Muscle of back (tissue), 3 donors: ENCODE measurements at regions not wholly inside any gene's neighbourhood (a gene's known extent, or its start where the extent isn't known, plus 50 kb on each side); places are given as distances from the start of the nearest gene placed in this dataset.

Source experiments
- DNase-seq, 3 donors: peaks; one replicate each; pipeline versions ENCODE4 v3.0.0 to v3.0.0-alpha.2; 2013

DNA sequence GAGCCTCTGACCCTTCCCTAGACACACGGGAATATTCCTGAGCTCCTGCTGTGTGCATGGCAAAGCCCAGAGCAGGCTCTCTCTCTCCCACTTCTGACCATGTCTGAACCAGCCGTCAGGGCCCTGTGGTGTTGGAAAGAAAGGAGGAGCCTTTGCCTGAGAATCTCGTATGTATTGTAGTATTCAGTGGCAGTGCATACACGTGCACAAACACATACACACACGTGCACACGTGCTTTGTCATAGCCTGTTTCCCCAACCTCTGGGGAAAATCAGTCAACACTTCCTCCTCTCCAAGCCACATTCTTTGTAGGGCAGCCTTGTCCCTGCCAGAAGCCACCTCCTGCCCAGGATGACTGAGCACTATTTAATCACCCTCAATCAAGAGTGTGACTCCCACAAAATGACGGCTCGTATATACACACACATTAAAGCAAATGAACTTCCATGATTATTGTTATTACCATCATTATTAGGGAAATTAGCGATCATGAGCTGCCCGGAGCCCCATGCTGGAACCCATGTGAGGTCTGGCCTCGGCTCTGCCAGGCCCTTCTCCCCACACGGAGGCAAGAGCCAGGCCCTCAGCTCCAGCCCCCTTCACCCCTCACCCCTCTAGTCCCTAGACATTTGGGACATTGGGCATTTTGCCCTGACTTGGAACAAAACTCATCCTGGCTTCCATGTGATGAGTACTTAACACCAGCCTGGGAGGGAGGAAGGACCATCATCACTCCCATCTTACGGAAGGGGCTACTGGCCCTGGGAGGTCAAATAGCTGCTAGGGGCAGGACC, 331.9 kb downstream of the NPHP4 start:
- DNase-seq = peak in 1 of 3 donors; percentile 8

- no peak for DNase-seq
These were observed 332.6 kb downstream of the NPHP4 start for GRCh38 chr1:5659606-5660005.

GRCh38 chr1:5658340-5659316, 333.6 kb downstream of the NPHP4 start:
- DNase-seq = no peak

- DNase-seq = no peak
These were observed 340.0 kb downstream of the NPHP4 start for GRCh38 chr1:5651964-5652821.

GRCh38 chr1:5651473-5651872, 340.8 kb downstream of the NPHP4 start:
- DNase-seq = no peak

- no peak for DNase-seq
These were observed 341.2 kb downstream of the NPHP4 start for GRCh38 chr1:5651027-5651410.

GRCh38 chr1:5650283-5651026, 341.8 kb downstream of the NPHP4 start:
- DNase-seq = no peak

GRCh38 chr1:5649795-5650194, 342.4 kb downstream of the NPHP4 start:
- DNase-seq = no peak

DNA sequence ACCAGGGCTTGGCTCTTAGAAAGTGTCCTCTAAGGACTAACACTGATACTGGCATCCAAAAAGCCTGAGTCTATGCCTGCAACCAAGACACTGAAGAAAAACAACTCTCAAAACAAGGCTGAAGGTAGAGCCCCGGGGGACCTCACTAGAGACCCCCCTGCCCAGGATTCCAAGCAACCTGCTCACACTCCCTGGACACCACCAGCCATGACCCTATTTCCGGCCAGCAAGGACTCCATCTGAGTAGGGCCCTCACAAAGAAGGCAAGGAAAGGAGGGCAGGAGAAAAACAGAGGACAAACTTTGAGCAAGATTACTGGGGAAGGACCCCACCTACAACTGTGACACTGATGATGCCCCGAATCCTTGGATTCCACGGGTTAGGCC, 343.1 kb downstream of the NPHP4 start:
- DNase-seq = no peak

DNA sequence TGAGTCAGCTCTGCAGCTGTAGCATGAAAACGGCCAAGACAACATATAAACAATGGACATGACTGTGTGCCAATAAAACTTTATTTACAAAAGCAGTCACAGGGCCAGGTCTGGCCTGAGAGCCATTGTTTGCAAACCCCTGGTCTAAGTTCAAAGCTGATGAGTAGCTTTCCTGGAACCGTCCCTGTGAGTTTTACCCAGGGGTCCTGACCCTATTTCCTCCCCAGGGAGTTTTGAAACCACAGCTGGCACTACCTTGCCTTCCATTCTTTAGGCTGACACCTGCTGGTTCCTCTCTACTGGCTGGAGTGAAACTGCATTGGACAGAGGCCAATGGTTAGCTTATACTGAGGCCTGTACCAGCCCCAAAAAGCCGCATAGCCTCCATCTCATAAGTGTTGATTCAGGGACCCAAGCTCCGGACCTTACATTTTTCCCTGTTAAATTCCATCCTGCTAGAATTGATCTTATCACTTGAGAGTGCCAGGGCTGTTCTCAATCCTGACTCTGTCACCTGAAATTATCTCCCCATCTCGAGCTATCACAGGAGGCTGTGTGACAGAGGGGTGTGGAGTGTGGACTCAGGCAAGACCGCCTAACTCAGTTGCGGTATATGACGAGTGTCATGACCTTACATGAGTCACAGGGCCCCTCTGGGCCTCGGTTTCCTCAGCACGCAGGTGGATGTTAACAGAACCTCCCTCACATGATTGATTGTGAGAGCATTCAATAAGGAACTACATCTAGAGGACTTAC, 343.6 kb downstream of the NPHP4 start:
- no peak for DNase-seq

DNA sequence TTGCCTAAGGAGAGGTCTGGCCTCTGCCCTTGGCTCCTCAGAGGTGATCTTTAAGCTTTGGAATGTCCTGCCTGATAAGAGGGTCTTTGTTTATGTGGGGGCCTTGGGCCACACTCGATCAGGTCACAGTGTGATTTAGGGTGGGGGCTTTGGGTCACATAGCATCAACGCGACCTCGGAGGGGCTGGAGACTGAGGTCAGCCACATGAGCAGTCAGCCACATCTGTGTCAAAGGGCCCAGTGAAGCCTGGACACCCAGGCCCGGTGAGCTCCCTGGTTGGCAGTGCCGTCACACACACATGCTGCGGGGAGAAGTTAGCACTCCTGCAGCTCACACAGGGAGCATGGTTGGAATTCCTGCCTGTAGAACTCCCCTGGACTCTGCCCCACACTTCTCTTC, 345.0 kb downstream of the NPHP4 start:
- DNase-seq = no peak

- DNase-seq = no peak
These were observed 345.6 kb downstream of the NPHP4 start for GRCh38 chr1:5646486-5647149.

- no peak for DNase-seq
These were observed 346.3 kb downstream of the NPHP4 start for GRCh38 chr1:5645929-5646328.

GRCh38 chr1:5645135-5645399, 347.2 kb downstream of the NPHP4 start:
- no peak for DNase-seq

DNA sequence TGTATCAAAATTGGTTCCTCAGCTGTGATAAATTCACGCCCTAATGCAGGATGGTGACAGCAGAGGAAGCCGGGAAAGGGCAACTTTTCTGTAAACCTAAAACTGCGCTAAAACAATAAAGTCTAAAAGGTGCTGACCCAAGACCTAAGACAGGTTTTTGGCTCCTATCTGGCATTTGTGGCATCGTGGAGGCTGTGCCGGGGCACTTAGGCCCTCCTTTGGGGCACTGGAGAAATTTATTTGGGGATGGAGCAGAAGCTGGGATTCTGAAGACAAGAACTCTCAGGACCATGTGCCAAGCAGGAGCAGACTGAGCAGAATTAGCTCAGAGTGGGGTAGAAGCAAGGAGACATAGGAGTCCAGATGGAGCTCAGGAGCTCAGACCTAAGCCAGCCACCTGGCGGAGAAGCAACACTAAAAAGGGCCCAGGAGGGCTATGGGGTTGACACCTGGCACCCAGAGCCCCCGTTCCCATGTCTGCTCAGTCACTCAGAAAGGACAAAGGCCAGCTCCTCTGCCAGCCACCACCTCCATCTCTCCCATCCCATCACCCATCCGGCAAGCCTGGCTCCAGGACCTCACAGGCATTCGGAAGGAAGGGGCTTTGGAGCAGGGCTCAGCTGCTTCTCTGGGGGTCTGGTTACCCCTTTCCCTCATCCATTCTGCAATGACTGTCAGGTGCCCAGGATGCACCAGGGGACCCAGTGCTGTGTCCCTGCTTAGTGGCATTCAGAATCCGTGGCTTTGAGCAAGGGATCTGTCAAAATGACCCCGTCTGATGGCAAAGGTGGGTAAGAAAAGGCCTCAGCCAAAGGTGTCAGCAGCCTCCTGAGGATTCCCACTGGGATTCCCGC, 347.7 kb downstream of the NPHP4 start:
- DNase-seq = no peak

DNA sequence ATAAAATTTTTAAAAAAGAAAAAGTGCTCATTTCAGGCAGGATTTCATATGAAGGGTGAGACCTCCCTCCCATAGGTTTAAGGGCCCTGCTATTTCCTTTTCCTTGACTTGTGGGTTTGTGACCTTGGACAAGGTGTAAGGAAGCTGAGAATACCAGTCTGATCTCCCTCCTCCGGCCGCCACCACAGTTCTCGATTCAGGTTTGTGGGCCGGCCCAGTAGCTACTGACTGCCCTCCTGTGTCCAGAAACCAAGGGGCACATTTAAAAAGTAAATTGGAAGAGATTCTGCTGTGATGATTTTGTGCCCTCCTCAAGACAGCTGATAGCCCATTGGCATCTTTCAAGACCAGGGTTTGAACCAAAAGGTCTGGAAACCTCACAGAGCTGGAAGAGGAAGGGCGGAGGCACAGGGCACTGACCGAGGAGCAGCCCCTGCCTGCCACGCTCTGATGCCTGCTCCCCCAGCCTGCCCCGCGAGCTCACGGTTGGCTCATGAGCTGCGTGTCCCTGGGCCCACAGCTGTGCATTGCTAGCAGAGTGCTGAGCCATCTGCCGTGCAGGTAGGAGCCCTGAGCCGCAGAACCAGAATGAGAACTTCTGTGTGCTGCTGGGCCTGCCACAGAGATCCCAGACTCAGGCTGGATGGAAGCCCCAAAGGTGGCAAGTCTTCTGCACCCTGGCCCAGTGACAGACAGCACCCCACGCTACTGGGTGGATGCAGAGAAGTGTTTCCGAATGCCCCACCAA, 348.7 kb downstream of the NPHP4 start:
- DNase-seq = no peak

- no peak for DNase-seq
These were observed 351.4 kb downstream of the NPHP4 start for GRCh38 chr1:5640845-5641244.

GRCh38 chr1:5639106-5639722, 353.0 kb downstream of the NPHP4 start:
- DNase-seq = no peak
